ENCODE measurements at regions not wholly inside any gene's neighbourhood (a gene's known extent, or its start where the extent isn't known, plus 50 kb on each side); places are given as distances from the start of the nearest gene placed in this dataset.

GRCh38 chr11:96894587-96894986, 504.8 kb downstream of the JRKL start:
- DNase-seq (ENCODE audit: low read depth) = no peak

DNA sequence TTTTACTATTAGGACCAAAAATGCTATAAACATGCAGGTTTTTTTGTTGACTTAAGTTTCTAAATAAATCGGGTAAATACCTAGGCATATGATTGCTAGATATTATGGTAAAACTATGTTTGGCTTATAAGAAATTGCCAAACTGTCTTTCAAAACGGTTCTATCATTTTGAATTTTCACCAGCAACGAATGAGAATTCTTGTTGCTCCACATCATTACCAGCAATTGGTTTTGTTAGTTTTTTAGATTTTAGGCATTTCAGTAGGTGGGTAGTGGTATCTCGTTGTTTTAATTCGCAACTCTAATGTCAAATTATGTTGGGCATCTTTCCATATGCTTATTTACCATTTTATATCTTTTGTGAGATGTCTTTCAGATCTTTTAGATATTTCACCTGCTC, 510.2 kb downstream of the JRKL start:
- DNase-seq (ENCODE audit: low read depth) = no peak

DNA sequence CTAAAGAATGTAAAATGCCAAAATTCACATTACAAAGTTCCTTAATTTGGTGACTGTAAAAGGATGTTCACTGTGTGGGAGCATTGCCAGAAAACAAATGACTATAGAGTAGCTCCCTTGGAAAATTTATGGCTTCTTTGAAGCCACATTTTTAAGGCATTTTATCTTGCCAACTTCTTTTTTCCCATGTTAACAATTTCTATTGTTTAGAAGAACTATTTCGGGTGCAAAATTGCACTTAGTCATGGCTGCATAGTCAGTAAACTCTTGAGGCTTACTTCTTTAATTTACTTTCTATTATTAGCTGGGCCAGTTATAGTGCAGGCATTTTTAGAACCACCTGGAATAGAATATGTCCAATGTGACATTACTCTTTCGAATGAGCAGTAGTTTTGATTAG, 515.3 kb downstream of the JRKL start:
- no peak for DNase-seq (ENCODE audit: low read depth)

DNA sequence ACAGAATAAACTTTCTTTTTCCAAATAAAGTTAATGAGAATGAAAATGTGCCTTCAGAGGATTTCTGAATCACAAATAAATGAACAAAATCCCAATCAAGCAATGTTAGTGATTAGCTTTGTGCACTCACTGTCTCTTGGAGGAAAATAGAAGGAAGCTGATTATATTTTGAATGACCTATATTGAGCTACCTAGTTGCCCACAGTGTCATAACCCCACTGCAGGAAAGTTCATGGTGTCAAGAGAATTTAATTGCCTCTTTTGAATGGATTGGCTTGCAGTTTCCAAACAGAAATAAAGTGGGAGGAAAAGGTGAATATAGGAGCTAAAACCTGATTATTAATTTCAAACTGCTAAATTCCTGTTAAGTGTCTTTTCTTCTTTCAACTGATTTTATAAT, 515.9 kb downstream of the JRKL start:
- no peak for DNase-seq (ENCODE audit: low read depth)

GRCh38 chr11:96906476-96906875, 516.7 kb downstream of the JRKL start:
- DNase-seq (ENCODE audit: low read depth) = no peak

DNA sequence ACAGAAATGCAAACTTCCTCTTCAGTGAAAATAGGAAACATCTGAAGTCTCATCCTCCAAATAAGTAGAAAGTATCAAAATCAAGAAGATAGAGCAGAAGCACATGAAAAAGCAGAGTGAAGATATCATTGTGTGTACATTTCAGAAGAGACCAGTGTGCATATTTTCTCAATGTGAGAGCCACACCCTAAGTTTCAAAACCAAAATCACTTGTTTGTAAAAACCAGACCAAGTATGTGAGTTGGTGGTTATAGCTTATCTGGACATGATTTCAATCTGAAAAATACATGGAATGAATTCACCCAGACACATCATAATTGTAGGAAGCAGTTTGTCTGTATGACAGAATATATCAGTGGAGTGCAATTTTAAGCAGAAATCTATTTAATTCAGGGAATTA, 536.0 kb downstream of the JRKL start:
- no peak for DNase-seq (ENCODE audit: low read depth)

- DNase-seq (ENCODE audit: low read depth) = no peak
Observed at GRCh38 chr11:96940227-96940626, 550.4 kb downstream of the JRKL start.

GRCh38 chr11:96942855-96943254, 553.0 kb downstream of the JRKL start:
- no peak for DNase-seq (ENCODE audit: low read depth)

DNA sequence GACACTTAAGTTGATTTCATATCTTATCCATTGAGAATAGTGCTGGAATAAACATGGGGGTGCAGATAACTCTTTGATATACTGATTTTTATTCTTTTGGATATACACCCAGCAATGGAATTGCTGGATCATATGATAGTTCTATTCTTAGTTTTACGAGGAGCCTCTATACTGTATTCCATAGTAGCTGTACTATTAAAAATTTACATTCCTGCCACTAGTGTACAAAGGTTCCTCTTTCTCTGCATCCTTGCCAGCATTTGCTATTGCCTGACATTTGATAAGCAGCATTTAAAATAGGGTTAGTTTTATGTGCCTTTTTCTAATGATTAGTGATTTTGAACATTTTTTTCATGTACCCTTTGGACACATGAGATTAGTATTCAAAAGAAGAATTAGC, 554.2 kb downstream of the JRKL start:
- DNase-seq (ENCODE audit: low read depth) = no peak

GRCh38 chr11:96948066-96948465, 558.3 kb downstream of the JRKL start:
- DNase-seq (ENCODE audit: low read depth) = no peak

GRCh38 chr11:96949464-96949863, 559.7 kb downstream of the JRKL start:
- DNase-seq (ENCODE audit: low read depth) = no peak

- no peak for DNase-seq (ENCODE audit: low read depth)
Observed at GRCh38 chr11:96954587-96955242, 564.9 kb downstream of the JRKL start.

- no peak for DNase-seq (ENCODE audit: low read depth)
Observed at GRCh38 chr11:96960476-96960875, 570.7 kb downstream of the JRKL start.

DNA sequence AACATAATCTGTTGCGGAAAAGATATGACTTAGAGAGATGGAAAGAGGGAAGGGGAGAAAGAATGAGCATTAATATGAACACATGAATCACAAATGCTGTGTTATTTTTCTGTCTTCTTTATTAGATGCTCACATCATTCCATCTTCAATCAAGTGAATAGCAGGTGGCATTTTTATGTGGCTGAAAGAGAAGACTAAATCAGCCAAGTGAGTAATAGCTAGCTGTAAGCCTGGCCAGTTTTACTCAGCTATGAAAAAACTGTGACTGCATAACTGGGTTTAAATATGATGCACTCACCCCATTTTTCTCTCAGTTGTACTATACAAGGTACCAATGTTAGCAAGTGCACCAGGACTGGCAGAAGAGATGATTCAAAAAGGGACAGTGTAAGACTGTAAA, 571.1 kb downstream of the JRKL start:
- no peak for DNase-seq (ENCODE audit: low read depth)

DNA sequence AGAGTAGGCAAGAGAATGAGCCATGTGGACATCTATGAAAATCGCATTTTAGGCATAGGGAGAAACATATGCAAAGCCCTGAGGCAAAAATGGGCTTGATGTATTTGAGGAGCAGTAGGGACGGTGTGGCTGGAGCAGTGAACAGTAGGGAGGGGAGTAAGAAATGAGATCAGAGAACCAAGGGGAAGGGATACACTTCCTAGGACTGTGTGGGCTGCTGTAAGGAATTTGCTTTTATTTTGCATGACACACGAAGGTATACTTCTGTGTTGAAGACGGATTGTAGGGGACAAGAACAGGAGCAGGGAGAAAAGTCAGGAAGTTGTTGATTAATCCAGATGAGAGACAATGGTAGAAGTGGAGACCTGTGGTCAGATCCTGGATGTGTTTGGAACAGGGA, 572.1 kb downstream of the JRKL start:
- no peak for DNase-seq (ENCODE audit: low read depth)

- no peak for DNase-seq (ENCODE audit: low read depth)
Observed at GRCh38 chr11:96963375-96963774, 573.6 kb downstream of the JRKL start.

DNA sequence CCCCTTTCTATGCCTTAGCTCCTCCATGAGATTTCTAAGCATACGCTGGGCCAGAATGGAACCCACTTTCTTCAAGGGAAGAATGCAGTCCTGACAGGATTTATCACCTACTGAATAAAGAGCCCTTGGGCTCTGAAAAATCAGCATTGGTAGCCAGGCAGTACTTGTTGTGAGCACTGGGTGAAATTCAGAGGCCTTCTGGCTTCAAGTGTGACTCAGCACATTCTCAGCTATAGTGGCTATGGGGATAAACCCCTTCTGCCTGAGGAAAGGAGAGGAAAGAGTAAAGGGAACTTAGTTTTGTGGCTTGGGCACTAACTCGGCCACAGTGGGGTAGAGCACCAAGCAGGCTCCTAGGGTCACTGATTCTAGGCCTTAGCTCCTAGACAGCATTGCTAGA, 574.8 kb downstream of the JRKL start:
- no peak for DNase-seq (ENCODE audit: low read depth)

DNA sequence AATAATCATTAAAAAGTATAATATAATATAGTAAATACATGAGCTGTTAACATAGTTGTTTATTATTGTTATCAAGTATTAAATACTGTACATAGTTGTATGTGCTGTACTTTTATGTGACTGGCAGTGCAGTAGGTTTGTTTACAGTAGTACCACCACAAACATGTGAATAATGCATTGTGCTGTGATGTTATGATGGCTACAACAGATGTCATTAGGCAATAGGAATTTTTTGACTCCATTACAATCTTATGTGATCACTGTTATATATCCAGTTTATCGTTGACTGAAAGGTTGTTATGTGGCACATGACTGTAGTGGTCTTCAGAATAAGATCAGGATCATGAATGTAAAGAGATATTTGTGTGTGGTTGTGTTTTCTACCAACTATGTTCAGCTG, 577.8 kb downstream of the JRKL start:
- no peak for DNase-seq (ENCODE audit: low read depth)

- DNase-seq (ENCODE audit: low read depth) = no peak
Observed at GRCh38 chr11:96969251-96969650, 579.4 kb downstream of the JRKL start.

- no peak for DNase-seq (ENCODE audit: low read depth)
Observed at GRCh38 chr11:96978751-96979150, 588.9 kb downstream of the JRKL start.

GRCh38 chr11:96986516-96986915, 596.7 kb downstream of the JRKL start:
- no peak for DNase-seq (ENCODE audit: low read depth)

- DNase-seq (ENCODE audit: low read depth) = no peak
Observed at GRCh38 chr11:96990914-96991313, 601.1 kb downstream of the JRKL start.

DNA sequence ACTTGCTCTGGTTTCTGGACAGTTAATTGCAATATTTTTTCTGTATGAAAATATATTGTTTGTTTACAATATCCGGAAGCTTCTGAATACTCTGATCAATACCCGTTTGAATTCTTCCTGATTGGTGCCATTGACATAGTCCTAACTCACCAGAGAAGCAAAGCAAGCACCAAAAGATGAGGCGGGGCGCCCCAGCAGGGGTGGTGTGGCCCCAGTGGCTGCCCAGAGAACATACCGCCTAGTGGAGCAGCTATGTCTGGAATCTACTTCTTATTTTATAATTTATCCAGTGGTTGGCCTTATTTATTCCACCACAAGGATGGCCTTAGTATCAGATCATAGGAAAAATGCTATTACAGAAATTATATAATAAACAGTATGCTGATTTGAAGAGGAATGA, 610.7 kb downstream of the JRKL start:
- DNase-seq (ENCODE audit: low read depth) = no peak

DNA sequence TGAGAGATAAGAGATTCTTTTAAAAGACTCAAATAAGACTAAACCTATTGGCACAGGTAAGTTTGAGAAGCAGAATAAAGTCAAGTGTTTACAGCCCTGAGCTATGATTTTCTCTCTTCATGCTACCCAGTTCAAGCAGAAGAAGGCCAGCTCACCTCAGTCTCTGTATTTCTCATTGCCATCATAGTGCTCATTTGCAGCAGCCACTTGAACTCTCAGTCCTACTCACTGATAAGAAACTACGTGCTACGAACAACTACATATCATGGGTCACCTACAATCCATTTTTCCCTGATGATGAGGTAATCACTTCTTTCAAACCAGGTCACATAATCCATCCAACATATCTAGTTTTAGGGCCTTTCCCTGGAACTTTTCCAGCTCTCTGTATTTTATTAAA, 617.5 kb downstream of the JRKL start:
- DNase-seq (ENCODE audit: low read depth) = no peak

- no peak for DNase-seq (ENCODE audit: low read depth)
Observed at GRCh38 chr11:97009613-97010012, 619.8 kb downstream of the JRKL start.

All from Daoy (cell line).